GM21723 (cell line): ENCODE measurements at regions not wholly inside any gene's neighbourhood (a gene's known extent, or its start where the extent isn't known, plus 50 kb on each side); places are given as distances from the start of the nearest gene placed in this dataset.

Source experiments
- ATAC-seq: cut with Tn5 transposase; IDR thresholded peaks from one replicate; pipeline ENCODE4 v1.9.1; 2021; ENCODE audit warnings: mild to moderate bottlenecking, moderate library complexity; ENCODE audit not compliant: unreplicated experiment

GRCh38 chr5:54624805-54625568, 107.4 kb downstream of the SNX18 start:
- no peak for ATAC-seq

GRCh38 chr5:54621709-54622108, 104.2 kb downstream of the SNX18 start:
- ATAC-seq, result no peak

- no peak for ATAC-seq
Measured at GRCh38 chr5:54621048-54621447, 103.5 kb downstream of the SNX18 start.

- no peak for ATAC-seq
Measured at GRCh38 chr5:54620141-54620933, 102.8 kb downstream of the SNX18 start.

GRCh38 chr5:54619731-54620130, 102.2 kb downstream of the SNX18 start:
- no peak for ATAC-seq

- no peak for ATAC-seq
Measured at GRCh38 chr5:54616518-54617220, 99.1 kb downstream of the SNX18 start.

GRCh38 chr5:54616031-54616430, 98.5 kb downstream of the SNX18 start:
- no peak for ATAC-seq

GRCh38 chr5:54615381-54615780, 97.8 kb downstream of the SNX18 start:
- no peak for ATAC-seq

DNA sequence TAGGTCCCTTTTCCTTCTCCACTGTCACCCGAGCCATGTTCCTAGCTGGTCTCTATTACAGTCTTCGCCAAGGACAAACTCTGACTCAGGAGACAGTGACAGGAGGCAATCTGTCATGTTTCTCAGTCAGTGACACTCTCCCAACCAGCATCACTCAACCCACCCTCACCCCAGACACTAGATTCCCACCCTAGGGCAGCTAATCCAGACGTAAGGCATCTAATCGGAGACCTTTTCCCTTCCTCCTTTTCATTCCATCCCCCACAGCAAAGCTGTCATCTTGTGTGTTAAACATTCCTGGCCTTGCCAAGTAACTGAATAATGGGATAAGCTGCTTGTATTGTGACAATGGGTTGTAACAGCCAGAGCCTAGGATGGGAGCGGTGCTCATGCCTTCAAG, 95.2 kb downstream of the SNX18 start:
- no peak for ATAC-seq

- no peak for ATAC-seq
Measured at GRCh38 chr5:54611290-54611951, 93.9 kb downstream of the SNX18 start.

- ATAC-seq, result peak; percentile 95
Measured at GRCh38 chr5:54610197-54610944, 92.8 kb downstream of the SNX18 start.

- ATAC-seq, result no peak
Measured at GRCh38 chr5:54608423-54609085, 91.0 kb downstream of the SNX18 start.

- no peak for ATAC-seq
Measured at GRCh38 chr5:54607006-54607405, 89.4 kb downstream of the SNX18 start.

- ATAC-seq, result no peak
Measured at GRCh38 chr5:54603372-54603771, 85.8 kb downstream of the SNX18 start.

GRCh38 chr5:54602475-54602874, 84.9 kb downstream of the SNX18 start:
- ATAC-seq, result no peak

DNA sequence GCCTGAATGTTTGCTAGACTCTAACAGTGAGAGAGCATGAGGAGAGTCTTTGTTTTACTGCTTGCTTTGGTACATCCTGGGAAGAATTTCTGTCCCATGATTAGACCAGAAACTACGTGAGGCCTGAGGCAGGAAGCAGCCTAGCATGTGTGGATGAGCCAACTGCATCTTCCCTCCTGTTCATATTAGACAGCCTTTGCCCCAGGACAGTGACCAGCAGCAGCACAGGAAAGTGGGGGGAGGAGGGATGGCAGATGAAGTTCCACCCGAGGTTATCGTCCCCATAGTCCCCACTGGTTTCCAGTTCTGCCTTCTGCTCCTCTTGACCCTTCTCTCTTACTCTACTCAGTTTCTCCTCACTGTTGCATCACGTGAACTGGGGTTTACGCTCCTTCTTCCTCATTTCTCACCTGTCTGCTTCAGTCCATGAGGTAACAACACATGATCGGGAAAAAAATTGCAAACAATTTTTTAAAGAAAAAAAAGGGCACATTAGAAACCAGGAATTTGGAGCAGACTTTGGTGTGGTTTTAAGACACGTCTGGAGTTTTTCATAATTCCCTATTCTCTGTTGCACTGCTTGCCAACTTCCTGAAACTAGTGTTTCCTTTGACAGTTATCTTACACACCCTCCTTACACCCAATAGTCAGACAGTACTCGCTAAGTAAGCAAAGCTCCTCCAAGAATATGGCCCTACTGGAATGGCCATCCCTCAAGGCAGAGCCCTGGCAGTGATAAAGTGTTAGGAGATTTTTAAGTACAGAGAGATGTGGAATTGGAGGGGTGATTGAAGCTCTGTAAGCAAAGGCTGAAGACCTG, 84.1 kb downstream of the SNX18 start:
- no peak for ATAC-seq
